Stimulated activated CD4-positive, alpha-beta T cell treated with anti-CD3 and anti-CD28 coated beads, Interleukin-1b, Interleukin-23, amount 100 ng/mL, for 48 hours (primary cell): ENCODE measurements at regions not wholly inside any gene's neighbourhood (a gene's known extent, or its start where the extent isn't known, plus 50 kb on each side); places are given as distances from the start of the nearest gene placed in this dataset.

Experiments used
- DNase-seq: peaks from one replicate; pipeline ENCODE4 v3.0.0-alpha.2; 2020

DNA sequence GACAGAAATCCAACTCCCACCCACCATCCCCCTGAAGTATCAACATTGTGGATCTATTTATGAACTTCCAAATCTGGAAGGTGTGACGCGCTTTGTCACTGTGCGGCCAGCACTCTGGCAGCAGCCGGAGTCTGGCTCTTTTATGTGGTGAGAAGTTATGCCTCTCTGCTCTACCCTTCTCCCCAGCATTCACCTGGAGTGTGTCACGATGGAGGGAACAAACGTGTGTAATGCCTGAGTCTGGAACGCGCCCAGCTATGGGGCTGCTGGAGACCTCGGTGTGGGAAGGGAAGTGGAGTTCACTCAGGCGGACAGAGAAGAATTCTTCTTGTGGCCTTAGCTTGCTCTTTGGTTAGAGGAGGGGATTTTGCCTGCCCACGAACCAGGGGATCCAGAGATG is 222.1 kb upstream of the RPL34 start:
- DNase-seq = no peak

DNA sequence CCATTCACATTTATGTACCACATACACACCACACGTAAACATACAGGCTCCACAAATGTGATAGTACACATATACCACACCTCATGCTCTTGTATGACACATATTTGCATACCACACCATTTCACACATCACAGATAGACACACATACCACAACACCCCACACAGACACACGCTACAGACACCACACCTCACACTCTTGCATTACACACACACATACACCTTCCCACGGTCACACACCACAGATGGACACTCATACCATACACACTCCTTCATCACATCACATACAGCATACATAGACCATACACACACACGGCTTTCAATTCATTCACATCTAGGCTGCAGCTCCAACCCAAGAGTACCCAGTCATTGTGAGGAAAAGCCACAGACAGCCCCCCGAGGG is 222.5 kb upstream of the RPL34 start:
- no peak for DNase-seq

DNA sequence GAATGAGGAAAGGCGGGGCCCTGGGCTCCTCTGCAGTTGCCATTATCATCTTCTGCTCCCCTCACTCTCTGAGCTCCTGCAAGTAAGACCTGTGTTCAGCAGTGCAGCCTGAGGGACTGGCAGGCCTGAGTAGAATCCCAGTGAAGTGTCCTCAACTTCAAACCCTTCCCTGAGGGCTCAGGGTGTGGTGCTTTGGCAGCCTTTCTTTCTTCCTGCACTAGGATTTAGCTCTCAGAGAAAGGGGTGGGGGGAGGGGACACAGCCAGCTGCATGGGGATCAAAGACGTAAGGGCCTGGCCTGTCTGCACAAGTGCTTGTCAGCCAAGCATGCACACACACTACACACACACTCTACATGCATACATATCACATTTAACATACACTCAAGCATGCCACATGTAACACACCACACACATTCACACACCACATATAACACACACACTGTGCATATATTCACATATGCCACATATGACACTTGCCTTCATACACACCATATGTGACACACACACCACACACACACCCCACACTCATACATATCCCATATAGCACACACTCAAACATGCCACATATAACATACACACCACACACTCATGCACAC is 223.4 kb upstream of the RPL34 start:
- no peak for DNase-seq

DNA sequence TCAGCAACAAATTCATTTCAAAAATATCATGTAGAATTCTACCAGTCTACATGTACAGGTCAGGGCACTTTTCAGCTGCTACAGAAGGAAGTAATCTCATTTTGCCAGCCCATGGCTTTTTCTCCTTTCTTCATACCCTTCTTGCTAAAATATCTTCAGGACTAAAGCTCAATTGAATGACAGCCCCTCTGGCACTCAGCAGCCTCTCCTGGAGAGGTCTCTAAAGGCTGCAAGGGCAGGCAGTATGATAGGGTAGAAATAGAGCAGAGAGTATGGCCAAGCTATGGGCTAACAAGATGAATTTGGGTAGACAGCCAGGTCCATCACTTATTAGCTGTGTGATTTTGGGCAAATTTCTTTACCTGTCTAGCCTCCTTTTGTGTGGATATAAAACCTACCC is 224.6 kb upstream of the RPL34 start:
- DNase-seq = no peak

DNA sequence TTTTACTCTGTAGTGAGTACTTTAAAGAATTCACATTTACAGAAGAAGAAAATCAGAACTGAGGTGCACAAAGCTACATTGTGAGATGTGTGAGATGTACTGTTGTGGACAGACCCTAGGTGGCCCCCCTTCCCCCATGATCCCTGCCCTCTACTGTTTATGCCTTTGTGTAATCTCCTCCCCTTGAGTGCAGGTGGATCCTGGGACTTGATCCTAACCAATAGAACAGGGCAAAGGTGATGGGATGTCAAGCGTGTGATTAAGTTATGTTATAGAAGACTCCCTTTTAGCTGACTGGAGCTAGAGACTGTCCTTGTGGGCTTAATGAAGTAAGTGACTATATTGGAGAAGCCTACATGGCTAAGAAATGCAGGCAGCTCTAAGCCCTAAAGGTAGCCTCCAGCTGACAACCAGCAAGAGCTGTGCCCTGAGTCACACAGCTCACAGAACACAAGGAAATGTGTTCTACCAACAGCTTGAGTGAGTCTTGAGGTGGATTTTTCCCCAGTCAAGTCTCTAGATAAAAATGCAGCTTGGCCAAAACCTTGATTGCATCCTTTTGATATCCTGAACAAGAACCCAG is 225.2 kb upstream of the LEF1 start:
- no peak for DNase-seq

DNA sequence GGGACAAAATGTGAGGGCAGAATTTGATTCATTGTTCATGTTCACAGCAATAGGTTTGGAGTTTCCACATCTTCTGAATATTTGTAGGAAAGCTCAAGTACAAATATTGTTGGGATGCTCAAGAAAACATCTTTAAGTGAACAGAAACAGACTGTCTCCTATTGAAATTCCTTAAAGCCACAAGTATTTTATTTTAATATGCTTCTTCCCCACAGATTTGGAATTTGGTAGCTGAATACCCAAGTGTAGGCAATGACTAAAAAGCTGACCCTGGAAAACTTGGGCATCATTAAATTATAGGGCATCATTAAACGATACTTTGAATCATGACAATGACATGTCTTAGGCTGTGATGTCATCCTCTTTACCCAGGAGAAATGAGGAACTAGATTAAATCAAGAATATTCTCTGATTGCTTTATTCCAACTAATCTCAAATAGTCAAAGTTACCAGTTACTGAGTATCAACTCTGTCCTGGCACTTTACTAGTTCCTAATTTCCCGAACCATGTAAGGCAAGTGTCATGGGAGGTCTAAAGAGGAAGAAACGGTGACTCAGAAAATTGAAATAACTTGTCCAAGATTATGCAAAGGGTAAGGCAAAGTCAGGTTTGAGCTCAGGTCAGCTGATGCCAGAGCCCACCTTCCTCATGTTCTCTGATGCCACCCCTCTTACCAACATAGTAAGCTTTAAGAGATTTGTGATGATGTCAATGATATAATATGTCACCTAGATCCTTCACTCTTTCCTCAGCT is 223.1 kb upstream of the LEF1 start:
- DNase-seq = no peak

DNA sequence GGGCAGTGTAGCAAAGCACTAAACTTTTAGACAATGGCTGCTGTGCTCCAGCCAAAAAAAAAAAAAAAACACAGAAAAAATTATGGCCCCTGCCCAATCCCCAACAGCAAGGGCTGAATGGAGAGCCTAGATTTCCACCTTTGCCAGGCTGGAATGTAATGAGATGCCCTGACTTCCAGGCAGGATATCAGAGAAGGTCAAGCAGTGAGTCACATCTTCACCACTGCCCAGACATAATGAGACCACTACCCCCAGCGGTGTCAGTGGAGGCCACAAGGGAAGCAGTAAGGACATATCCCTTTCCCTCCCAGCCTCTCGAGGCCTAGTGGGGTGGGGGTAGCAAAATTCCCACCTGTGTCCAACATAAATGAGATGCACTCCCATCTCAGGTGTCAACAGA is 216.3 kb upstream of the LEF1 start:
- no peak for DNase-seq

DNA sequence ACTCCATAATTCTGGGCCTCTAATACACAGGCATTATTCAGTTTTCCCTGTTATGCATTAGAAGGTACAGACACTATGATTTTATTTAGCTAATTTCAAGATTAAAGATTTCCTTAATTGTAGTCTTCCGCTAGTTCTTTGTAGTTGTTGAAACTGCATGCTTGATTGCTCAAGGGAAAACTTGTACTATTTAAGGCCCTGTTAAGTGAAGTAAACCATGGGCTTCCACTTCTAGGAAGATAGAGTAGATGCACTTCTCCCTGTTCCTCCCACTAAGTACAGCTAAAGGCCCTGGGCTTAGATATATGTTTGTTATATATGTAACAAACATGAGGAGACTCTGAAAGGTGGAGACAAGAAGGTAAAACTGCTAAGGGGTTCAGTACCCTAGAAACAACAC is 215.8 kb upstream of the LEF1 start:
- no peak for DNase-seq

DNA sequence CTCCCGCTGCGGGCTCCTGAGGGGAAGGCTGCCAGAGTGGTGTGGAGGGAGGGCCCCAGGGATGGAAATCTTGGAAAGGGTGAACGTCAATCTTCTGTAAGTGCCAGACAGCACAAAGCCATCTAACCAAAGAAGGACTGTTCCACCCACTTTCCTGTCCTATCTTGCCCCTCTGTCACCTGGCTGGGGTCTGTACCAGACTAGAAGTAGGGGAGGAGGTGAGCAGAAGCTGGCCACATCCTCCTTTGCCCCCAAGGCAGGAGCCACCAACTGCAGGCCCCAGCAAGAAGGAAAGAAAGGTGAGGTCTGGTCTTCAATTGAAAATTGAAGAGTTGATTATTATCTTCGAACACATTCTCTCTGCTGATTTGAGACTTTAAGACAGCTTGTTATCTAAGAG is 214.4 kb upstream of the LEF1 start:
- DNase-seq = no peak

DNA sequence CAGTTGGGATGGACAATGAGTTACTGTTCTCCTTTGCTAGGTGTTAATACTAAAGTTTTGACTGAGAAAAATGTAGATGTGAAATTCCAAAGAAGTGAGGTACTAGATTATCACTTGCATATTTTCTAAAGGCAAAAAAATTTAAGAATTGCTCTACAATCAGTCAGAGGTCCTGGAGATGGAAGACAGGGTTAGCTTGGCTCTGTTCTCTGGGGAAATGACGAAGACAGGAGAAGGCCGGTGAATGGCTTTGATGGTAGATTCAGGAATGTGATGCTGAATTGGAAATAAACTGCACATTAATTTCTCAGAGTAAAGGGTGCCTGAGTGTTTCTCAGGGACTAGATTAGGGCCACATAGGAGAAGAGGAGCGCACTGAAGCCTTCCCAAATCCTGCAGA is 214.0 kb upstream of the LEF1 start:
- no peak for DNase-seq

DNA sequence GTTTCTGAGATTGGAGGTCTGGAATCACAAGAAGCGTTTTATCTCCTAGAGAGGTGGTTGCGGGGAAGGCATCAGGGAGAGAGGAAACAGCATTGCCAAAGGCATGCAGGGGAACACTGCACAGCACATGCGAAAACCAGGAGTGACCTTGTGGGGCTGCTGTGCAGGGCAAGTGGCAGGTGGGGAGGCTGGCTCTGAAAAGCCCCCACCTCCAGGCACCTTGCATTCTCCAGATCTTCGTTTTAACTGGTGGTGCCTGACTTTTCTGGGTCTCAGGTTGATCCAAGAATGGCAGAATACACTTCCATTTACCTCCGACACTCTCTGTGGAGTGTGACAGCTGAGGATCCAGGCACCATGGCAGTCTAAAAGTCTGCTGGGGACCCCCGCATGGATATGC is 209.4 kb upstream of the LEF1 start:
- no peak for DNase-seq

DNA sequence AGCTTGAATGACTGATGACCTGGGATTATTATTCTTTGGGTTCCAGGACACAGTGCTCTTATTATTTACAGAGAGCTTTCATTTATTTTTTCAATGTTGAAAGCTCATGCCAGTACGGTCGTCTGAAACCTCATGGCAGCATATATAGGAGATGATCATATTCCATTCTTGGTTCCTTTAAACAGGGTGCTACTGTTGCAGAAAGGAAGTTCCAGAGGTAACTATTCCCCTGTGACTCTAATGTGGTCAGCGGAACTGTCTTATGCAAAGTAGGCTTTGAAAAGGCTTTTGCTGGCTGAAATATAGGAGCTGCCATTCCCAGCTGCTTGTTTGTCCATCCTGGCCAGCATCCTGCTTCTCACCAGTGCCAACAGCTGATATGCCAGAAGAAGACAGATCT is 208.3 kb upstream of the LEF1 start:
- DNase-seq = no peak

DNA sequence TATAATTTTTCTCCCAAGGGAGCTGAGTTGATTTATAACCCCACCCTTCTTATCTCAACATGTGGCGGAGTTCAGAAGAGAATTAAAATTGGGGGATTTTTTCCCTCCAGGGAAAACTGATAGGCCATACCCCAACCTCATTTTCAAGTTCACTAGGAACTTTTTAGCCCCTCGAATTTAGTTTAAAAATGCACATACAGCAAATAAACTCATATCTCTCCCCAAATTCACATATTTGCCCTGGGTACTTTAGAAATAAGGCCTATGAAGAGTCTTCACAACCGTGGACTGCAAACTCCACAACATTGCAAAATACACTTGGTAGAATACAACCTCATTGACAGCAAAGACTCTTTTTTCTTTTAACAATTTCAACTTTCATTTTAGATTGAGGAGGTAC is 206.7 kb upstream of the LEF1 start:
- no peak for DNase-seq

DNA sequence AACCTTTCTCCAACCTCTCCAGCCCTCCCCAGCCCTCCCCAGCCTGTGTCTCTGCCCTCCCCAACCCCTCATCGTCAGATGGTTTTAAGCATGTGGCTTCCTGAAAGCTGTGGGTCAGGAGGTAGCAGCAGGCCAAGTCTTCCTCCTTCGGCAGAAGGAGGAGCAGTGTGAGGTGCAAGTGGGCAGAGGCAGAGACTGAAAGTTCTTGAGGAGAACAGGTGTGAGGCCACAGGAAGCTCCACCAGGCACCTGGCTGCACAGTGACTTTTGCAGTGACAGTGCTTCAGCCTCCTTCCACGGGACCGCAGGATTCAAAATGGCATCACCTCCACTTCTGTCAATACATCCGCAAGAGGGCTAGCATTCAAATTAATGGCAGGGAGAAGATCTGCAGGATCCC is 203.9 kb upstream of the LEF1 start:
- peak; percentile 24 for DNase-seq

DNA sequence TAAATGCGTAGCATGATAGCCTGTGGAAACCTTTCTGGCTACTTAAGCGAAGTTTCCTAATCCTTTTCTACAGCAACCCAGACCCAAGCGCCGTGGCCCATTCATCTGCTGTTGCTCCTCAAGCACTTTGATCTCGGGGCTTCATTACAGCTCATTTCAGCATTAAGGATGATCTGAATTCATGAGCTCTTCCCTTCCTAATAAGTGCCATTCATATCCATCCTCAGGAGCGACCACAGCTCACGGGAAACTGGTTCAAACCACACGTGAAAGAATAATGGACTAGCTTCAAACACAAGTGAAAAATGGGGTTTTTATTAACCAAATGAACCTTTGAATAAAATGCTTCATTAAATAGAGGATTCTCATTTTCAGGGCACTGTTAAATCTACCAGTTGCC is 202.6 kb upstream of the LEF1 start:
- DNase-seq = no peak

DNA sequence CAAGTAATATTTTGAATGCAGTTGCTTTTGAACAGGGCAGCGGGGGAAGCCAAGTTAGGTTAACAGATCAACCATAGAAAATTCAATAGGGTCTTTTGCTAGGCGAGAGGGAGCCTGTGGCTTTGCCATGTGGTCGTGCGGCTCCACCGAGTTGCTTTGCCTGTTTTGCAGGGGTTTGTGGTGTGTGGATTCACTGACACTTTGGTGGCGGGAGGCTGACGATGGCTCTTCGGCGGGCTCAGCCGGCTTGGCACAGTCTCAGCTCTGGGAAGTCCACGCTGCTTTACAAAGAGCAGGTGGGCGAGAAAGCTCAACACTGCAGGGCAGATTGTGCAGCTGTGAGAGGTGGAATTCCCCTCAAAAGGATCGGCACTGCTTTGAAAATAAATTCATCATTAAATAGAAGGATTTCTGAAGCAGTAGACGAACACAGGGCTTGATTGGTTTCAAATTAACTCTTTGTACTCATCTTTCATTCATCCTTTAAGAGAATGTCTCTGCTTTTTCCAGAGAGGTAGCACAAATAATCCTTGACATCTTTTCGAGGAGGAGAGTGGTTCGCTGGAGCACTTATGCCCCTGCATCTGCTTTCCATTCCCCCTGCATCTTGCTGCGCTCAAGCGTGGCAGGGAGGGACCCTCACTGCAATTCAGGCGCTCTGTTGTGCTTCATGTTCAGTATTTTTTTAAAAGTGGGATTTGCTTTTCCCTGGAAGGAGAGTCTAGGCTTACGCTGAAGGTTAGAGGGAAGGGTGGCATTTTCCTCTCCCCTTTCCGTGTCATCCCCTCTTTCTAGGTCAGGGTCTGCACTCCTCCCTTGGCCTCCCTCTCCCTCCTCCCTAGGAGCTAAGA is 201.8 kb upstream of the LEF1 start:
- DNase-seq = peak; percentile 24

DNA sequence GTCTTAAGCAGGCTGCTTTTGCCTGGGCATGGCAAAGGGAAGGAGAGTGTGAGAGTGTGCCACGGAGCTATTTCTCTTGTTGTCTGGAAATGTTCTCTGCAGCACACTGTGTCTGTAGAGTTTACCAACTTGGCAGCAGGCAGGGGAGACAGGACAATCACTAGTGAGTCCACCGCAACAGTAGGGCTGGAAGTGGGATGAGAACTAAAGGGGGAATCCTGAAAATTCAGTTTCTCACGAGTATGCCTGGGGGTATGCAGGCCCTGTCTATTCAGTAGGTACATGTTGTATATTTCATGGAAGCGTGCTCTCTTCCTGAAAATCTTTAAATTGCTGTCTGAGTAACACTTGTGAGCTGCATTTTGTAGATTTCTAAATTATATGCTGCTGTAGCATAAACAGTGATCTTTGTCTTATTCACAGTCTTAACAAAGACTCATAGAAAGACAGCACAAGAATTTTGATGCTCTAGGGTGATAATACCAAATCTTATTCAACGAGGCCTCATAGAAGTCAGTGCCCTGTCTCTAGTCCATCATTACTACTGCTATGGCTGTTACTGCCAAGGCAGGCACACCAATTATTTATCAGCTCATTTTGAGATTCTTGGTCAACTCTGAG is 200.4 kb upstream of the LEF1 start:
- DNase-seq = no peak

DNA sequence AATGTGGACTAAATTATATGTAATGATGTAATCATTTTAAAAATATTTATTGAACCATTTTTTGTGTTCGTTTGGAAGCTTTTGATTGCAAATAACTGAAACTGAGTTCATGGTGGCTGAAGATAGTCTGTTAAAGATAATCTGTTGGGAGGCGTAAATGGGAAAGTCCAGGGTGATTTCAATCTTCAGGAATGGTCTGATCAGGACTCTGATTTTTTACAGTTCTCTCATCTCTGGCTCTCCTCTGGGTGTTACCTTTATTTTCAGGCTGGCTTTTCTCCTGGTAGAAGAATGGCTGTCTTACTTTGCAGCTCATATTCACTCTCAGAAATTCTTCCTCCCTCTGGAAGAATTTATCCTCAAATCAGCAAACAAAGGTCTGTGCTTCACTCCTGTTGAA is 199.0 kb upstream of the LEF1 start:
- no peak for DNase-seq

DNA sequence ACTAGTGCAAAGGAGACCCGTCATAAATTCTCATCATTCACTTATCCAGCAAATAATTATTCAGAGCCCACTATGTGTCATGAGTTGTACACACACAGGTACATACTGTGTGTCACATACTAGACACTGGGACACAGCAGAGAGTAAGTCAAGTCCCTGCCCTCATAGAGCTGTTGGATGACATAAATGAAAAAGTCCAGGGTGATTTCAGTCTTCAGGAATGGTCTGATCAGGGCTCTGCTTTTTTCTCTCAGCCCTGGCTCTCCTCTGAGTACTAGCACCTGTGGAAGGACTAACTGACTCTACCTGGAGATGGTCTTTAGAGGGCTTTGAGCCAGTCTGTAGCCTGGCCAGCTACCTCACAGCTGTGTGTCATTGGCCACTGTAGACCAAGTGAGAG is 198.0 kb upstream of the LEF1 start:
- no peak for DNase-seq

DNA sequence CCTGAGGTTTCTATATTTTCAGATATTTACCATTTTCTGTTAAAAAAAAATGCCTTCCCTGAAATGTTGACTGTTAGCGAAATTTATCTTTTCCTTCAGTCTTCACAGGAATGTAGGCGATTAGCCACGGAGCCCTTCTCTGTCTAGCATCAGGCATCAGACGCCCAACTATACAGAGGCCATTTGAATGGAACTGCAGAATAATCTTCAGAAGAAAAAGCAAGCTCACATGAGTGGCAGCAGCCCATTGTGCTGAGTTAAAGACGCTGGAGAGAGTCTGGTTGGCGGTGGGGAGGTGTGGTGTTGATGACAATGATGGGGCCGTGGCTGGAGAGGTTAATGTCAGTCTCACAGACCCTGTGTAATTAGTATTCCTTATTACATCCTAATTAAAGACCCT is 196.8 kb upstream of the LEF1 start:
- no peak for DNase-seq

DNA sequence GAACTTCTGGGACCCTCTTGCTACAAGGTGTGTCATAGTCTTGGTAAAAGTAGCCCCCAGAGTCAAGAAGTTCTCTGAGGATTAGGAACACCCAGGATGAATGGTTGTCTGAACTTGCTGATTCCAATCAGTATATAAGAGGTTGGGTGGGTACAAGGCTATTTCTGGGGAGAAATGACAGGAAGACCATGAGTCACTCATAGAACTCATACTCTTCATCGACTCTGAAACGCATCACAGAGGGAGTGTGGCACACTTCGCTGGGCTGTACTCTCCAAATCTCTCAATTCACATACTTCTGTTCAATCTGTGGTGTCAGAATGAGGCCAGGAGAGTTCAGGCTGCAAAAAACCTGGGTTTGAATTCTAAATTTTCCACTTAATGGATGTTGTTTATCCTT is 193.2 kb upstream of the LEF1 start:
- DNase-seq = no peak

DNA sequence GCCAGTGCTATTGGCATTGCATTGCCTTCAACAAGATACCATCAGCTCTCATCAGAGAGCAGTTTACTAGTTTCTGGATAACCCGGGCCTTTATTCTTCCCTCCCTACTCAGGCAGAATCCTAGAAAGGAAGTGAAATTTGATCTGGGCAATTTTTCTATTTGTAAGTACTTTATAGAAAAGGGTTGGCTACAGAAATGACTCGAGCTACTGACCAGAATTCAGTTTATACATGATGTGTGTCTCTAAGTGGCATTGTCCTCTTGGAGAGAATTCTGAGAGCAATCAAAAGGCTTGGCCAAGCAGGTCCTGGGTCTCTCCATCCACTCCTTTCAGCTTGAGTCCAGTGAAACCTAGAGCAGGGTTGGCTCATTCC is 192.7 kb upstream of the LEF1 start:
- DNase-seq = no peak

DNA sequence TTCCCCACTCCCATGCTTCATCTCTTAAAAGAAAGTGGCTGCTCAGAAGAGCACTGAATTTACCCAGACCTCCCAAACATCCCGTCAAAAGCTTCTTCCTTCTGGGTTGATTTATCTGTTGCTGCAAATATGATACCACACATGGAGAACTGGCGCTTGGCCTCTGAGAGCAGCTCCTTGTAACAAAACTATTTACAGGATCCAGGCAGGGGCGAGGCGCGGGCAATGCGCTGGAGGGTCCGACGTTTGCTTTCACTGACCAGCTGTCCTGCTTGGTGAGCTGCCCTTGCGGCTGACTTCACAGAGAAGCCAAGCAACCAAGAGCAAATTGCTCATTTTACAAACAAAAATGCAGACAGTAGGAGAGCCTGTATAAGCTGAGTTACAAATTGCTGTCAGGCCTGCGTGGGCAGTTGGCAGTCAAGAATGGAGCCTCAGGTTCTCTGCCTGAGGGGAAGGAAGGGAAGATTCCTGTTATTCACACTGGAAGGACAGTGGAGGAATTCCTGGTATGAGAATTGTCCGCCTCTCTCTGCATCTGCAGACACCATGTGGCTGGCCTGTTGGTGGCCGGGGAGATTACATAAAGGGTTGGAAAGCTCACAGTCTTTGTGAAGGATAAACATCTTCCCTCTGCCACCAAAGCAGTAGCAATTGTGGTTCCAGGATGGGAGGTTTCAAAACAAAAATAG is 192.2 kb upstream of the LEF1 start:
- no peak for DNase-seq
